MCF 10A (cell line): ENCODE measurements at regions not wholly inside any gene's neighbourhood (a gene's known extent, or its start where the extent isn't known, plus 50 kb on each side); places are given as distances from the start of the nearest gene placed in this dataset.

Experiments
- BruUV-seq: library from RNA; stranded (reverse); fragments of 400-500 nt; replicated peaks from 2 replicates; lab custom pipeline; 2021; lab: Mats Ljungman, UMichigan
- CTCF ChIA-PET: fragments of 300-600 bp; sonication (Branson Sonifier 250); formaldehyde crosslinking; extraction: SDS; loops from one replicate; lab custom pipeline; 2021; ENCODE audit warnings: antibody characterized with exemption, inconsistent platforms; lab: Yijun Ruan, JAX
- POLR2A ChIA-PET: fragments of 300-600, 350-650 bp; sonication (Branson Sonifier 250); formaldehyde crosslinking; extraction: SDS; loops from one replicate; lab custom pipeline; 2020; ENCODE audit warnings: antibody characterized with exemption, inconsistent platforms; lab: Yijun Ruan, JAX
- DNase-seq: peaks from one replicate; pipeline ENCODE4 v3.0.0-alpha.2; 2018; ENCODE audit not compliant: unreplicated experiment
- H3K27ac Mint-ChIP-seq: one replicate; pipeline ENCODE4 v1.8.0; 2022; ENCODE audit warnings: mild to moderate bottlenecking, low read depth, mixed read lengths; ENCODE audit not compliant: unreplicated experiment
- H3K27me3 Mint-ChIP-seq: one replicate; pipeline ENCODE4 v1.8.0; 2022; ENCODE audit warnings: mixed read lengths; ENCODE audit not compliant: insufficient read depth, unreplicated experiment
- H3K36me3 Mint-ChIP-seq: one replicate; pipeline ENCODE4 v1.8.0; 2022; ENCODE audit warnings: mild to moderate bottlenecking, moderate library complexity, mixed read lengths; ENCODE audit not compliant: insufficient read depth, unreplicated experiment
- H3K4me1 Mint-ChIP-seq: one replicate; pipeline ENCODE4 v1.8.0; 2022; ENCODE audit warnings: mixed read lengths; ENCODE audit not compliant: insufficient read depth, unreplicated experiment
- H3K4me3 Mint-ChIP-seq: one replicate; pipeline ENCODE4 v1.8.0; 2022; ENCODE audit warnings: mild to moderate bottlenecking, moderate library complexity, mixed read lengths; ENCODE audit not compliant: unreplicated experiment
- H3K9me3 Mint-ChIP-seq: one replicate; pipeline ENCODE4 v1.8.0; 2022; ENCODE audit warnings: mixed read lengths; ENCODE audit not compliant: unreplicated experiment
- CTCF ChIP-seq: fragments of 200-600 bp; IDR thresholded peaks from one replicate; pipeline ENCODE4 v1.8.0; 2022; ENCODE audit warnings: antibody characterized with exemption, mild to moderate bottlenecking; ENCODE audit not compliant: unreplicated experiment
- intact Hi-C: fragments of 100-400 bp; cut with micrococcal nuclease; formaldehyde crosslinking; loops from 2 replicates; pipeline ENCODE4 v1.14.1; 2022

DNA sequence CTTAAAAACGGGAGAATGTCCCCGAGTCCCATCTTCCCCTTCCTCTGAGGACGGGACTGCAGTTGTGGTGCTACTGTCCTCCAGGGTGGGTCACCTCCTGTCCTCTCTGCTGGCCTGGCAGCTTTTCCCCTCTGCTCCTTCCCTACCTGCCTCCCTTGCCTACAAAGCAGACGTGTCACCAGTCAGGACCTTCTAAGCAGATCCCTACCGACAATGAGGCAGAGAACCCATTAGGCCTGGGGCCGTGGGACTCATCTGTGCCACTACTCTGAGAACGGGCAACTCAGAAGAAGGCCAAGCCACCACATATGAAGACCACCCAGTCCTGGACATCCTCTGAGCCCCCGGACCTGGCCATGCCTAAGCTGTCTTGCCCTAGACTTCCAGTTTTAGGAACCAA lies 103.0 kb upstream of the TEX51 start:
- Mint-ChIP-seq H3K4me3 (no peak overlapping the region), H3K27ac (no peak overlapping the region), H3K9me3 (no peaks in the 10 kb centered on the region), H3K27me3 (peaks cover 81% of the 10 kb centered on the region), H3K36me3 (no peaks in the 10 kb centered on the region), H3K4me1 (no peaks in the 10 kb centered on the region)
- TF ChIP-seq CTCF, result no peak
- no TSS peak for BruUV-seq
- intact Hi-C loops, result no loop called here
- DNase-seq, result no peak
- POLR2A ChIA-PET, result no interaction called here
- CTCF ChIA-PET, result interaction anchor here (1.8 kb wide), 1 partner anchor 18 kb away, joined by 3 read pairs; no protein-coding TSS in a partner anchor

- no peak for TF ChIP-seq CTCF
- ChIA-PET CTCF (no interaction called here), POLR2A (no interaction called here)
- BruUV-seq, result no TSS peak
- intact Hi-C loops, result no loop called here
- DNase-seq, result no peak
- H3K36me3 Mint-ChIP-seq, result no peaks in the 10 kb centered on the region
- no peaks in the 10 kb centered on the region for H3K4me1 Mint-ChIP-seq
- H3K4me3 Mint-ChIP-seq, result no peak overlapping the region
- peaks cover 92% of the 10 kb centered on the region for H3K27me3 Mint-ChIP-seq
- H3K9me3 Mint-ChIP-seq, result no peaks in the 10 kb centered on the region
- no peak overlapping the region for H3K27ac Mint-ChIP-seq
Observed at GRCh38 chr2:126796931-126797621, 101.6 kb upstream of the TEX51 start.

DNA sequence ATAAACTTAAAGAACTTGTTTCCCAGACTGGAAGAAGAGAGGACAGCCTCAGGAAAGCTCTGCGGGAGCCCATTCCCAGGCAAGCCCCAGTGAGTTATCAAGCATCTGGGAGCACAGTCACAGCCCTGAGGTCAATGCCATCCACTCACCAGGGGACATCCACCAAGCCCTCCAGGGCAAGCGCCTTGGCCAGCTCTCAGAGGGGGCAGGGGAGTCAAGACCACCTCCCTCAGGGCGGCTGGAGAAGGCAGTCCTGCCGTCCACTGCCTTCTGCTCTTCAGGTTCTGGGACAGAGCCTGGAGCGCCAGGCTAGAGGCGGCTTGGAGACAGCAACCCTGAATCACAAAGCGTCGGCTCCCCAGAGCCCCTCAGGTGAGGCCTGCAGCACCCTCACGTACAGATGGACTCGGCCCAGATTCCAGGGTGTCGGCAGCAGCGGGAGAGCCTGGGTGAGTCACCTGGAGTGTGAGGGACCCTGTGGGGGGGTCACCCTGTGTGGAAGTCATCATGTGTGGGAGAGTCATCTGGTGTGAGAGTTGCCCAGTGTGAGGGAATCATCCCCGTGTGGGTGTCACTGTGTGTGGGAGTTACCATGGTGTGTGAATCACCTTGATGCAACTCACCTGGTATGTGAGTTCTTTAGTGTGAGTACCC lies 100.9 kb upstream of the TEX51 start:
- POLR2A ChIA-PET, result no interaction called here
- no peak for TF ChIP-seq CTCF
- no TSS peak for BruUV-seq
- Mint-ChIP-seq H3K4me1 (no peaks in the 10 kb centered on the region), H3K36me3 (no peaks in the 10 kb centered on the region), H3K27ac (no peak overlapping the region), H3K4me3 (no peak overlapping the region), H3K27me3 (peaks cover 86% of the 10 kb centered on the region), H3K9me3 (no peaks in the 10 kb centered on the region)
- CTCF ChIA-PET, result no interaction called here
- DNase-seq, result no peak
- intact Hi-C loops, result no loop called here

- intact Hi-C loops, result no loop called here
- TF ChIP-seq CTCF, result no peak
- H3K36me3 Mint-ChIP-seq, result no peaks in the 10 kb centered on the region
- no peaks in the 10 kb centered on the region for H3K9me3 Mint-ChIP-seq
- peaks cover 79% of the 10 kb centered on the region for H3K27me3 Mint-ChIP-seq
- ChIA-PET CTCF (no interaction called here), POLR2A (no interaction called here)
- H3K27ac Mint-ChIP-seq, result no peak overlapping the region
- no peak overlapping the region for H3K4me3 Mint-ChIP-seq
- peaks cover 5% of the 10 kb centered on the region for H3K4me1 Mint-ChIP-seq
- BruUV-seq, result no TSS peak
- no peak for DNase-seq
Observed at GRCh38 chr2:126798276-126799140, 100.2 kb upstream of the TEX51 start.
